ENCODE measurements at regions not wholly inside any gene's neighbourhood (a gene's known extent, or its start where the extent isn't known, plus 50 kb on each side); places are given as distances from the start of the nearest gene placed in this dataset.

GRCh38 chr9:121569266-121569648, 69.6 kb upstream of the GGTA1 start:
- DNase-seq (ENCODE audit: low read depth in 2 of 2), result no peak

DNA sequence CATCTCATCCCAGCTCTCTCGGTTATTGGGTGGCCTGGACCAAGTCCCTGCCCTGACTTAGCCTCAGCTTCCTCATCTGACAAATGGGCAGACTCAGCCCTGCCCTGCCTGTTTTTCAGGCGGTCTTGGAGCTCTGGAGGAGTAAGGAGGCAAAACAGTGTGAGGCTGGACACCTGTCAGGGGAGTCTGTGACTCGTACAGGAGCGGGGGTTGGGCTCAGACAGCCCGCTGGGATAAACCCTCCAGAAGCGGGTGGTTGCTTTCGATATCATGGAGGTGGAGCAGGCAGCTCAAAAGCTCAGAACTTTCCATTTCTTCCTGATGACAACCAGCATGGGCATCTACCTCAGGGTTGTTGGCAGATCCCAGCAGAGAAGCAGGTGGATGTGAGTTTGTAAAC, 72.9 kb upstream of the GGTA1 start:
- DNase-seq (ENCODE audit: low read depth in 2 of 2), result no peak

DNA sequence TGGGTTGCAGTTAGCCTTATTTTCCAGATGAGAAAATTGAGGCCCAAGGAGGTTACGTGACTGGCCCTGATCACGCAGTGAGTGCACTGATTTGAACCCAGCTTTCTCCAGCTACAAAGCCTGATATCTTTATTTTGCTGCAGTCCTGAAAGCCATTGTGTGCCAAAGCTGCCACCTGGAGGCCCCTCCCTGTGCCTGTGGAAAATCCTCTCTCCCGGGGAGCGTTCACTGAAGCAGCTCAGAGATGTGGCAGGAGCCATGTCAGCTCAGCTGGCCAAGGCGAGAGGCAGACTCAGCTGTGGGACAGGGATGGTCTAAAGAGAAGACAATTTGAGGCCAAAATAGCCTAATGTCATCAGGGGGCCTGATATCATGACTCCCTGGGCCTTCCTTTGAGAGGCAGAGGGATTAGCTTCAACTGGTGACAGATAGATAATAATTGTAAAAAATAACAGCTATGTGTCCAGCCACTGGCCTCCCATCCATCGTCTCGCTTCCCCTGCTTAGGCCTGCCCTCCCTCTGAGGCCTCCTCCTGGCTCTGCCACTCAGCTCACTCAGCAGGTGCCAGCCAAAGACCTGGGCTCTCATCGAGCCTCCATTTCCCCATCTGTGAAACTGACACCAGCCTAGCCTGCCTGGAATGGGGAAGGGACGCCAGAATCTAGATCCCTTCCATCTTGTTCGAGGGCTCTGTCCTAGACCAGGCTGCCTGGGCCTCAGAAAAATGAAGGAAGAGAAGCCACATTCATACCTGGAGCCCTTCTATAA, 74.3 kb upstream of the GGTA1 start:
- DNase-seq (ENCODE audit: low read depth in 2 of 2), result no peak

GRCh38 chr9:121574774-121575519, 75.3 kb upstream of the GGTA1 start:
- no peak for DNase-seq (ENCODE audit: low read depth in 2 of 2)

DNA sequence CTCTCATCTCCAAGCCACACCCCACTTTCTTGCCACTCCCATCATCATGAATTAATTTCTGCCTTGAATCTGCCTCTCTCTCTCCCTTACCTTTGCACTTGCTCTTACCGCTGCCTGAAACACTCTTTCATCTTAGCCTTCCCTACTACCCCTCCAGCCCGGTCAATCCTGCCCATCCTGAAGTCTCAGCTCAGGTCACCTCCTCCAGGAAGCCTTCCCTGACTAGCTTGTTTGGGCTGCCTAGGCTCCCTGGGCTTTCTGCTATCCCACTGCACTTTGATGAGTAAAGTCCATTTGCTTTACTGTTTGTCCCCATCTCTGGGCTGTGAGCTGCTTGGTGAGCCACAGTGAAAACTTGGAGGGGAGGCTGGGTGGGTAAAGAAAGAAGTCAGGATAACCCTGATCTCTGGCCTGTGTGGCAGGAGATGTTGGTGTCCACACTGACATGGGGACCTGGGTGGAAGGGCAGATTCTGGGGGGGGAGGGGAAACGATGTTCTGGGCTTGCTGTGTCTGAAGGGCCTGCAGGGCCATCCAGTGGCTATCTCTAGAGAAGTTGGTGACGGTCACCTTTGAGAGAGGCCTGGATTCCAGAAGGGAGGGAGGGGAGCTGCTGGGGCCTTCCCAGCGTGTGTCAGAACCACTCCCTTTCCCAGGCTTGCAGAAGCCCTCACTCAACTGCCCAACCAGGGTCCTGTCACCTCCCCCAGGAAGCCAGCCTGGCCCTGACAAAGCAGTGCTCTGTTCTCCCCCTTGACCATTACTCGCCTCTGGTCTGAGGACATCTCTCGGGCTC, 75.0 kb upstream of the DAB2IP start:
- no peak for DNase-seq (ENCODE audit: low read depth in 2 of 2)

GRCh38 chr9:121577166-121577565, 74.3 kb upstream of the DAB2IP start:
- DNase-seq (ENCODE audit: low read depth in 2 of 2), result no peak

DNA sequence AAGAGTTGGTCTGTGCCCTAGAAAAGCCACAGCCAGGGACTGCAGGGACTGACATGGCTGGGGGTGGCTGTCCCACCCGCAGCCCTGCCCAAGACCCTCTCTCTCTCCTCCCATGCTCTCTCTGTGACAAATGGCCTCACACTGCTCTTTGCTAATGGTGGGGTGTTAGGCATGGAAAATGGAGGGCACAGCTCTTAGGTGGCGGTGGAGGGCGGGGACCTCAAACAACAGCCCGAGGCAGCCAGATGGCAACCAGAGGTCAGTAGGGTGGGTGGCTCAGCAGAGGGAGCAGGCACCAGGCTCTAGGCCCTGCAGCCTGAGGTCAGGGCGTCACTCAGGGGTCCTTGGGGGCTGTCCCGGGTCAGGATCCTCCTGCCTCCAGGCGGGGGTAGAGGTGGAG, 73.9 kb upstream of the DAB2IP start:
- no peak for DNase-seq (ENCODE audit: low read depth in 2 of 2)

GRCh38 chr9:121581786-121582600, 69.4 kb upstream of the DAB2IP start:
- no peak for DNase-seq (ENCODE audit: low read depth in 2 of 2)

GRCh38 chr9:121582641-121583040, 68.8 kb upstream of the DAB2IP start:
- DNase-seq (ENCODE audit: low read depth in 2 of 2), result no peak

GRCh38 chr9:121584421-121584820, 67.0 kb upstream of the DAB2IP start:
- DNase-seq (ENCODE audit: low read depth in 2 of 2), result no peak

GRCh38 chr9:121587863-121588262, 63.6 kb upstream of the DAB2IP start:
- no peak for DNase-seq (ENCODE audit: low read depth in 2 of 2)

DNA sequence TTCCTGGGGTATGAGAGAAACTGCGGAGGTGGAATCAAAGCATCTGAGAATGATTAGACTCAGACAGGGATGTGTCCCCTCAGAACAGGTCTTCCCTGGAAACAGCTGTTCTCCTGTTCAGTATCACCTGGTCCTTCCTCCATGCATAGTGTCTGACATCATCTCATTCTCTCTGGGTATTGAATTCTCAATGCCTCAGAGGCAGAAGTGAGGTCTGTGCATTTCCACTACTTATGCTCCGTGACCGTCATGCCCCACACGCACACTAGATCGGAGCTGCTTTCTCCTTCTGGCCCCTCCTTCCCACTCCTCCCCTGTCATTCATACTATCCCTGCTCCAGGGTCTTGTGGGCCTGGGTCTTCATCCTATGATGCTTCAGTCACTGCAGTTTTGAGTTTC, 61.4 kb upstream of the DAB2IP start:
- DNase-seq (ENCODE audit: low read depth in 2 of 2), result no peak

GRCh38 chr9:121592265-121592664, 59.2 kb upstream of the DAB2IP start:
- no peak for DNase-seq (ENCODE audit: low read depth in 2 of 2)

DNA sequence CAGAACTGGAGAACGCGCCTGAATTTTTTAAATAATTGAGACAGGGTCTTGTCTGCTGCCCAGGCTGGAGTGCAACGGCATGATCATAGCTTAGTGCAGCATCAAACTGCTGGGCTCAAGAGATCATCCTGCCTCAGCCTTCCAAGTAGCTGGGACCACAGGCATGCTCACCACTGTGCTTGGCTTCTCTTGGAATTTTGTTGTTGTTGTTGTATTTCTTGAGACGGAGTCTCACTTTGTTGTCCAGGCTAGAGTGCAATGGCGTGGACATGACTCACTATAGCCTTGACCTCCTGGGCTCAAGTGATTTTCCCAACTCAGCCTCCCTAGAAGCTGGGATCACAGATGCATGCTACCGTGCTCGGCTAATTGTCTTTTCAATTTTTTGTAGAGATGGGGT, 58.4 kb upstream of the DAB2IP start:
- DNase-seq (ENCODE audit: low read depth in 2 of 2), result no peak

- DNase-seq (ENCODE audit: low read depth in 2 of 2), result no peak
Observed at GRCh38 chr9:121596515-121596914, 54.9 kb upstream of the DAB2IP start.

GRCh38 chr9:121597698-121598166, 53.7 kb upstream of the DAB2IP start:
- DNase-seq (ENCODE audit: low read depth in 2 of 2), result no peak

DNA sequence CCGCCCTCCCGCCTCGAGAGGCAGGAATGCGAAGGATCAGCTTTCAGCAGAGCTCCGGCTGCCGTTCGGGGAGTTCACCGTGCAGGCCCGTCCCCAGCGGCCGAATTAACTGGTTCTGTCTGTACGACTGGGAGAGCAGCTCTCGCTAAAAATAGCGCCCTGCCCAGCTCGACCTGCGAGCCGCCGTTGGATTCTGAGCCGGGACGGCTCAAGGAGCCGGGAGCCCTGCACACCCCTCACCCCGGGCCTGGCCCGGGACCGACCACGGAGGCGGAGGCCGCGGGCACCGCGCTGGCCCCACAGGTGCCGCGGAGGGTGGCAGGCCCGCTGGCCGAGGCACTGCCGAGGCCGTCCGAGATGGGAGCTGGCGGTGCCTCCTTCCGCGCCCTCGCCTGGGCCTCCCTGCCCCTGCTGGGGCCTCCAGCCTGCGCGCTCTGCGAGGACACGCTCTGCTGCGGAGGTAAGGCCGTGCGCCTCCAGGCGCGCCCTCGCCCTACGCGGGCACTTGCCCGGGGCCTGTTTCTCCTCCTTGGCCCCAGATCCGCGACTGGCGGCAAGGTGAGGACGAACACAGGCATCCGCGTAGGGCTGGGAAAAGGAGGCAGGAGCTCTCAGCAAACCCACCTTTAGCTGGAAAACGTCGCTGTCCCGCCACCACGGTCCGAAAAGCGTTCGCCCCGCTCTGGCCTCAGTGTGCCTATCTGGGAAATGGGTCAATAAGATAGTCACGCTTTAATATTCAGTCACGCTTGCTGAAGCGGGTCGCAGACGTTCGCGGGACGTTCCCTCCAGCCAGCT, 53.1 kb upstream of the DAB2IP start:
- DNase-seq (ENCODE audit: low read depth in 2 of 2), result no peak

DNA sequence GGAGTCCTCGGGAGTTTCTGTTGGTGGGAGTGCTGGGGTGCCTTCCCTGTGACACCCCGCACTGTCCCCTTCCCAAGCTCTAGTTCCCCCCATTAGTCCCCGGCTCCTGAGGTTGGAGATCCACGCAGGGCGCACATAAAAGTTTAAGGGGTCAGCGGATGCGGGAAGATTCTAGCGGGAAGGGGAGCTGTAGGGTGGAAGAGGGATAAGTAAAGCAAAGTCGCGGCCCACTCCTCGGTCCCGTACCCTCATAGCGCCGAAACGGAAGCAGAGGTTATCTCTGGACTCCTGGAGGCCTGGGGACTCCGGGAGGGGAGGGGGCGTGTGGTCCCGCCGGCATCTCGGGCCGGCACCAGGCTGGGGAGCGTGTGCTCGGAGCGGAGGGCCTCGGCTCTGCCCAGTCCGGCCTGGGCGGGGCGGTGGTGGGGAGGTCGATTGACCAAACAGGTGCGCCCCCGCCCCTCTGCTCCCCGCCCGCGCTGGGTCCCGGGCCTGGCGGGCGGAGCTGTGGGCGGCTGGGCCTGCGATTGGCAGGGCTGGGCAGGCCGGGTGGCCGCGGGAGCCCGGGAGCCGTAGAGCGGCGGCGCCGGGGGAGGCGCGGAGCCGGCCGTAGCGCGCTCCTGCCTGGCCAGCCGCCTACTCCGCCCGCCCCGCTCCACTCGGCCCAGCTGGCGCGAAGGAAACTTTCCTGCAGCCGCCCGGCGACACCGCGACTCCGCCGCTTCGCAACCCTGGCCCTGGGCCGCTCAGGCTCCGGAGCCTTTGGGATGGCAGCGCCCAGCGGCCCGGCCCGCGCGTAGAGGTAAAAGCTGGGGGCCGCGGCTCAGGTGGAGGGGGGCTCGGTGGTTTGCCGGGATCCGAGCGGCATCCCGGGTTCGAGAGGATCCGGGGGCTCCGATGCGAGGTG, 52.2 kb upstream of the DAB2IP start:
- DNase-seq (ENCODE audit: low read depth in 2 of 2), result no peak

DNA sequence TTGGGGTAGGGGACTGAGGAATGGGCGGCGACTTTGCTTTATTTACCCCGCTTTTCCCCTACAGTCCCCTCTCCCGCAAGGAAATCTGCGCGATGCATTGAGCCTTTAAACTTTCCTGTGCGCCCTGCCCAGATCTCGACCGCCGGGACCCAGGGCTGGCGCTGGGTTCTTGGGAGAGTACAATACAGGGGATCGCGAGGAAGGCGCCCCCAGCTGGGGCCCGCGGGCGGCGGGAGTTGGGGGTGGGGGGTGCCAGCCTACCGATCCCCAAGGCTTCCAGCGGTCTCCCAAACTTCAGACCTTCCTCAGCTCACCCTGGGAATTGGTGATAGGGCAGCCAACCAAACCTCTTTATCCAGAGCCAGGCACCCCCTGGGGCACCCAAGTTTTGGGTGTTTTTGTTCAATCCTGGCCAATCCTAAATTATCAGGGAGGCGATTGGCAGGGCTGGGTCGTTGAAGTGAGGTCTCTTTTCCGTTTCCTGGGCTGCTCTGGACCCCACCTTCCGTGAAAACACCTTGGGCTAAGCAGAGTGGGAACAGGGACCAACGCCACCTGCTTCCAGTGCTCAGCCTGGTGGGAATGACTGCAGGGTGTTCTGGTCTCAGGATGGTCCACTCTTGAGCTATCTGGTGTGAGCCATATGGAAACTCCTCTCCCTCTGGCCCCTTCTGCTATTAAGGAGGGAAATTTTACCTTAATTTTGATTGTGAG, 51.4 kb upstream of the DAB2IP start:
- no peak for DNase-seq (ENCODE audit: low read depth in 2 of 2)
